ENCODE measurements at regions not wholly inside any gene's neighbourhood (a gene's known extent, or its start where the extent isn't known, plus 50 kb on each side); places are given as distances from the start of the nearest gene placed in this dataset.

GRCh38 chr4:11326021-11326420, 102.7 kb downstream of the HS3ST1 start:
- TF ChIP-seq CTCF (conservative IDR thresholded peaks at IDR 0.05) (no peak), ZFX (IDR thresholded peaks at IDR 0.05) (no peak)
